ENCODE measurements at regions not wholly inside any gene's neighbourhood (a gene's known extent, or its start where the extent isn't known, plus 50 kb on each side); places are given as distances from the start of the nearest gene placed in this dataset.
A peak's percentile ranks its signal among the peaks of the same experiment; 100 is the strongest.

DNA sequence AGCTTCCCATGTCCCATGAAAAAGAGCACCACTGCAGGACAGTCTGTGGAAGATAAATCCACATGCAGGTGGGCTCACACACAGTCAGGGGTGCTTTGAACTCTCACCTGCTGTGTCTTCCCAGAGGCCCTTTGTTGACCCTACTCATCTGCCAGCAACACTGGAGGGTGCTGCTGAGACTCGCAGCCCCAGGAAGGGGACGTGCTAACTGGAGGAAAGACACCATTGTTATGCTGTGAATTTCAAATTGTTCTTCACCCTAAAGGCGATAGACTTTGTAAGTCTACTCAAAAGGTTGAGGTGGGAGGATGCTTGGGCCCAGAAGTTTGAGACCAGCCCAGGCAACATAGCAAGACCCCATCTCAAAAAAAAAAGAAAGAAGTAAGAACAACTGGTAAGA, 107.3 kb upstream of the SERP2 start:
- Histone ChIP-seq H3K9me3 (ENCODE audit: control insufficient read depth in 2 of 2, low read length in 2 of 2) (no peaks in the 10 kb centered on the region), H3K27me3 (ENCODE audit: control insufficient read depth in 2 of 2, insufficient read depth in 2 of 2, low read length in 2 of 2) (no peaks in the 10 kb centered on the region), H3K4me1 (ENCODE audit: control insufficient read depth in 2 of 2, insufficient read depth in 2 of 2, low read length in 2 of 2) (no peaks in the 10 kb centered on the region)

DNA sequence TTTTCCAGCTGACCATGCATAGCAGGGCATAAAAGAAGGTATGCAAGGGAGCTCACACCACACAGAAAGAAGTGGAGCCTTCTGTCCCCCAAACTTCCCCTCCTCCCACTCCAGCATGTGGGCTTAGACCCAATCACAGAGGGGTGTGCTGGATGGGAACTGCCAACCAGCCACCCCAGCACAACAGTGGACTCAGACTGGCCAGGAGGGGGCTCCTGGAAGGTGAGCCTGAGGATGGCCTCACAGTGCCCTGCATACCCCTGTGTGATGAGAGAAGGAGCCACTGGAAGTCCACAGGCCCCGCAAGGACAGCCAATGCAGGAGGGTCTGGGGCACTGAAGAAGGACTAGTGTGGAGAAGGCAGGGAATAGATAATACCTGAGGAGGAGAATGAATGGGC, 106.9 kb upstream of the SERP2 start:
- no peak overlapping the region for H3K27ac ChIP-seq (ENCODE audit: low read depth in 2 of 2, low read length in 2 of 2)
- H3K4me3 ChIP-seq (ENCODE audit: low read length in 2 of 2): no peak overlapping the region
- no peaks in the 10 kb centered on the region for H3K4me1 ChIP-seq (ENCODE audit: control insufficient read depth in 2 of 2, insufficient read depth in 2 of 2, low read length in 2 of 2)
- H3K9me3 ChIP-seq (ENCODE audit: control insufficient read depth in 2 of 2, low read length in 2 of 2): no peaks in the 10 kb centered on the region
- H3K27me3 ChIP-seq (ENCODE audit: control insufficient read depth in 2 of 2, insufficient read depth in 2 of 2, low read length in 2 of 2): no peaks in the 10 kb centered on the region
- H3K36me3 ChIP-seq (ENCODE audit: control insufficient read depth in 2 of 2, insufficient read depth in 2 of 2, low read length in 2 of 2): no peaks in the 10 kb centered on the region
- H3K9ac ChIP-seq (ENCODE audit: low read depth in 1 of 2, low read length in 2 of 2): no peak overlapping the region

More for the DNA sequence above, 107.3 kb upstream of the SERP2 start:
- Histone ChIP-seq H3K9ac (ENCODE audit: low read depth in 1 of 2, low read length in 2 of 2) (no peak overlapping the region), H3K36me3 (ENCODE audit: control insufficient read depth in 2 of 2, insufficient read depth in 2 of 2, low read length in 2 of 2) (no peaks in the 10 kb centered on the region), H3K4me3 (ENCODE audit: low read length in 2 of 2) (no peak overlapping the region), H3K27ac (ENCODE audit: low read depth in 2 of 2, low read length in 2 of 2) (no peak overlapping the region)

DNA sequence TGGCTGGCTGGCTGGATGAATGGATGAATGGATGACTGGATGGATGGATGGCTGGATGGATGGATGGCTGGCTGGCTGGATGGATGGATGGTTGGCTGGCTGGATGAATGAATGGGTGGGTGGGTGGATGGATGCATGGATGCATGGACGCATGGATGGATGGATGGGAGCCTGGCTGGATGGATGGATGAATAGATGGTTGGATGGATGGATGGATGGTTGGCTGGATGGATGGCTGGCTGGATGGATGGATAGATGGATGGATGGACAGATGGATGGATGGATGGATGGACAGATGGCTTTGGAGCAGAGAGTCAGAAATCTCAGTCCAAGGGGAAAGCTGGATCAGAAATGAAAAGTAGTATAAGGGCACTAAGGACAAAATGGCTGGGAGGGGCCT, 106.4 kb upstream of the SERP2 start:
- Histone ChIP-seq H3K4me3 (ENCODE audit: low read length in 2 of 2) (no peak overlapping the region), H3K9ac (ENCODE audit: low read depth in 1 of 2, low read length in 2 of 2) (no peak overlapping the region), H3K9me3 (ENCODE audit: control insufficient read depth in 2 of 2, low read length in 2 of 2) (no peaks in the 10 kb centered on the region), H3K27me3 (ENCODE audit: control insufficient read depth in 2 of 2, insufficient read depth in 2 of 2, low read length in 2 of 2) (no peaks in the 10 kb centered on the region), H3K4me1 (ENCODE audit: control insufficient read depth in 2 of 2, insufficient read depth in 2 of 2, low read length in 2 of 2) (no peaks in the 10 kb centered on the region), H3K36me3 (ENCODE audit: control insufficient read depth in 2 of 2, insufficient read depth in 2 of 2, low read length in 2 of 2) (no peaks in the 10 kb centered on the region), H3K27ac (ENCODE audit: low read depth in 2 of 2, low read length in 2 of 2) (no peak overlapping the region)

DNA sequence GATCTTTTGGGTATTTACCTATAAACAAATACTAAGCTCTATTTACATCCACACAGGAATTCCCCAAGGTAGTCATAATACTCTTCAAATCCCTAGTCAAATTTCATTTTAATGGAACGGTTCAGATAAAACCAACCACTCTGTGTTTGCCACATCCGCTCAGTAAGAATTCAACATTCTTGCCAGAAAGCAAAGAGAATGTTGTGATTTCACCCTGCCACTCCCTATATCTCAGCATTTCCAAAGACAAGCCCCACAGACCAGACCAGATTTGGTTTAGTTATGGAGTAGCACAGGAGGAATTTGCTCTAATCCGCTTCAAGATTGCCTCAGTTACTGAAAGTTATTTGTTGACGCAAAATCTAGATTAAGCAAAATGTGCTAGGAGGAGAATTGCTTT, 105.6 kb upstream of the SERP2 start:
- Histone ChIP-seq H3K4me1 (ENCODE audit: control insufficient read depth in 2 of 2, insufficient read depth in 2 of 2, low read length in 2 of 2) (no peaks in the 10 kb centered on the region), H3K9ac (ENCODE audit: low read depth in 1 of 2, low read length in 2 of 2) (no peak overlapping the region), H3K27me3 (ENCODE audit: control insufficient read depth in 2 of 2, insufficient read depth in 2 of 2, low read length in 2 of 2) (no peaks in the 10 kb centered on the region), H3K4me3 (ENCODE audit: low read length in 2 of 2) (no peak overlapping the region), H3K9me3 (ENCODE audit: control insufficient read depth in 2 of 2, low read length in 2 of 2) (no peaks in the 10 kb centered on the region), H3K27ac (ENCODE audit: low read depth in 2 of 2, low read length in 2 of 2) (no peak overlapping the region), H3K36me3 (ENCODE audit: control insufficient read depth in 2 of 2, insufficient read depth in 2 of 2, low read length in 2 of 2) (no peaks in the 10 kb centered on the region)

DNA sequence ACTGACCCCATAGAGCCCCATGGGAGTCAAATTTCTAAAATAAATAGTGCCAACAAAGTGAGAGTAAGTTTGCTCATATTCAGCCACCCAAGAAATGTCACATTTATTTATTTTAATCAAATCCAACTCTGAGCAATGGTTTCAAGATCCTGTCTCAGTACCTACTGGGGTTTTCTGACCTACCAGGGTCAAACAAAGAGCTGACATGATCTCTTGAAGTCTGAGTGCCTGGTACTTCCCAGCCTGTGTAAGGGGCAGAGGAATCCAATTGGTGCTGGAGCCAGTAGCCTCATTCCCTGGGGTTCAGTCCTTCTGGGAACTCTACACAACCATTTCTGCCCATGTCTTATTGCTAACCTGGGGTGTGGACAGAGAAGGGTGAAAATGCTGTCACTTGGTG, 104.6 kb upstream of the SERP2 start:
- H3K9ac ChIP-seq (ENCODE audit: low read depth in 1 of 2, low read length in 2 of 2): no peak overlapping the region
- H3K4me3 ChIP-seq (ENCODE audit: low read length in 2 of 2): no peak overlapping the region
- no peaks in the 10 kb centered on the region for H3K27me3 ChIP-seq (ENCODE audit: control insufficient read depth in 2 of 2, insufficient read depth in 2 of 2, low read length in 2 of 2)
- H3K36me3 ChIP-seq (ENCODE audit: control insufficient read depth in 2 of 2, insufficient read depth in 2 of 2, low read length in 2 of 2): no peaks in the 10 kb centered on the region
- peaks cover 1 to 2% of the 10 kb centered on the region in 2 donors for H3K4me1 ChIP-seq (ENCODE audit: control insufficient read depth in 2 of 2, insufficient read depth in 2 of 2, low read length in 2 of 2)
- no peak overlapping the region for H3K27ac ChIP-seq (ENCODE audit: low read depth in 2 of 2, low read length in 2 of 2)
- no peaks in the 10 kb centered on the region for H3K9me3 ChIP-seq (ENCODE audit: control insufficient read depth in 2 of 2, low read length in 2 of 2)

DNA sequence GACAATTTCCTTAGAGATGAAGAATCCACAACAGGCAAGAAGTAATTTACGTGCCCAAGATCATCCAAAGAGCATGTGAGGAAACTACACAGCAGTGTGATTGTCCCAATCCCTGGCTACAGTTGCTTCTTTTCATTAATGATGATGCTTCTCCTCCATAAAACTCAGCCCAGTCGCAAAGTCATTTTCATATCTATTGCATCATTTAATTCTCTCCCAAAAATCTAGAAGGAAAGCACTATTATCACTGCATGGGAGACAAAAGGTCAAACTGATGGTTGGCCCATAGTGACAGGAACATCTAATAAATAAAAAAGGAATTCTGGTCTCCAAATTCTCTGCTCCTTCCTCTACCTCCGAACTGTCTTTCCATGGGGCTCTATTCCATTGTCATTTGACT, 103.5 kb upstream of the SERP2 start:
- no peaks in the 10 kb centered on the region for H3K9me3 ChIP-seq (ENCODE audit: control insufficient read depth in 2 of 2, low read length in 2 of 2)
- no peak overlapping the region for H3K9ac ChIP-seq (ENCODE audit: low read depth in 1 of 2, low read length in 2 of 2)
- H3K4me1 ChIP-seq (ENCODE audit: control insufficient read depth in 2 of 2, insufficient read depth in 2 of 2, low read length in 2 of 2): peaks cover 4 to 5% of the 10 kb centered on the region in 2 donors
- H3K4me3 ChIP-seq (ENCODE audit: low read length in 2 of 2): no peak overlapping the region
- no peaks in the 10 kb centered on the region for H3K36me3 ChIP-seq (ENCODE audit: control insufficient read depth in 2 of 2, insufficient read depth in 2 of 2, low read length in 2 of 2)
- H3K27me3 ChIP-seq (ENCODE audit: control insufficient read depth in 2 of 2, insufficient read depth in 2 of 2, low read length in 2 of 2): no peaks in the 10 kb centered on the region
- no peak overlapping the region for H3K27ac ChIP-seq (ENCODE audit: low read depth in 2 of 2, low read length in 2 of 2)

DNA sequence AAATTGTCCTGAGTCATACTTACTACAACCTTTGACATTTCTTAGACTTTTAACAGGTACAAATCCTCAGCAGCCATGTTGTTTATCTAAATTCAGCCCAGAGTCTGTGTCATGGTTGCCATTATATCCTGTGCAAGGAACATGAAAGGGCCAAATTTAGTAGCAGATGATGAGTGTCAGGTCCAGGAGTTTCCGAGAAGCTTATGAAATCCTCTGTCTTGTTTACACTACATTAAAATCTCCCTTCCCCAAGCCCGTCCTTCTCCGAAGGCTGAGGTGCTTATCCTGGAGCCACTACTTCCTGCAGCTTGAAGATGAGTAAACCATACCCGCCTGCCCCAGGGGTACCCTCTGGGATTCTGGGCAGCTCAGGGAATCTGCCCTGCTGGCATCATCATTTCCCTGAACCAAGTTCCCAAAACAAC, 102.6 kb upstream of the SERP2 start:
- no peak overlapping the region for H3K9ac ChIP-seq (ENCODE audit: low read depth in 1 of 2, low read length in 2 of 2)

DNA sequence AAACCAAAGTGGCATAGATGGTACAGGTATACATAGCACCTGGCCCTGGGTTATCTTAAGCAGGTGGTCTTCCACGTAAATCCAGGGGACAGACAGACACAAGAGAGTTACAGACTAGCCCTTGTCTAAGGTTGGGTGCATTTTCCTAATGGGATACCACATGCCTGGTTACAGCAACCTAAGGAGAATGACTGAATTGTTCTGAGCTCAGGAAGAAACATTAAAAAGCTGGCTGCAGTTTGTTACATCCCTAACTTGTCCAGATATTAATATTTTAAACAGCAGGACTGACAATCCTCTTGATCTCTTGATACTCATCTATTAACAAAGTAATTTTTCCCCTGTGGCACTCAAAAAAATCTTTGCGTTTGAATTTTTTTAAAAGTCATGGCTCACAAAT, 102.2 kb upstream of the SERP2 start:
- Histone ChIP-seq H3K9me3 (ENCODE audit: control insufficient read depth in 2 of 2, low read length in 2 of 2) (no peaks in the 10 kb centered on the region), H3K36me3 (ENCODE audit: control insufficient read depth in 2 of 2, insufficient read depth in 2 of 2, low read length in 2 of 2) (no peaks in the 10 kb centered on the region), H3K4me3 (ENCODE audit: low read length in 2 of 2) (no peak overlapping the region), H3K4me1 (ENCODE audit: control insufficient read depth in 2 of 2, insufficient read depth in 2 of 2, low read length in 2 of 2) (peaks cover 4 to 5% of the 10 kb centered on the region in 2 donors), H3K9ac (ENCODE audit: low read depth in 1 of 2, low read length in 2 of 2) (no peak overlapping the region), H3K27ac (ENCODE audit: low read depth in 2 of 2, low read length in 2 of 2) (peak overlapping the region; percentile 15 to 20), H3K27me3 (ENCODE audit: control insufficient read depth in 2 of 2, insufficient read depth in 2 of 2, low read length in 2 of 2) (no peaks in the 10 kb centered on the region)

More for the DNA sequence above, 102.6 kb upstream of the SERP2 start:
- Histone ChIP-seq H3K27me3 (ENCODE audit: control insufficient read depth in 2 of 2, insufficient read depth in 2 of 2, low read length in 2 of 2) (no peaks in the 10 kb centered on the region), H3K4me3 (ENCODE audit: low read length in 2 of 2) (no peak overlapping the region), H3K36me3 (ENCODE audit: control insufficient read depth in 2 of 2, insufficient read depth in 2 of 2, low read length in 2 of 2) (no peaks in the 10 kb centered on the region), H3K27ac (ENCODE audit: low read depth in 2 of 2, low read length in 2 of 2) (peak overlapping the region; percentile 15 to 20), H3K9me3 (ENCODE audit: control insufficient read depth in 2 of 2, low read length in 2 of 2) (no peaks in the 10 kb centered on the region), H3K4me1 (ENCODE audit: control insufficient read depth in 2 of 2, insufficient read depth in 2 of 2, low read length in 2 of 2) (peaks cover 4 to 5% of the 10 kb centered on the region in 2 donors)

DNA sequence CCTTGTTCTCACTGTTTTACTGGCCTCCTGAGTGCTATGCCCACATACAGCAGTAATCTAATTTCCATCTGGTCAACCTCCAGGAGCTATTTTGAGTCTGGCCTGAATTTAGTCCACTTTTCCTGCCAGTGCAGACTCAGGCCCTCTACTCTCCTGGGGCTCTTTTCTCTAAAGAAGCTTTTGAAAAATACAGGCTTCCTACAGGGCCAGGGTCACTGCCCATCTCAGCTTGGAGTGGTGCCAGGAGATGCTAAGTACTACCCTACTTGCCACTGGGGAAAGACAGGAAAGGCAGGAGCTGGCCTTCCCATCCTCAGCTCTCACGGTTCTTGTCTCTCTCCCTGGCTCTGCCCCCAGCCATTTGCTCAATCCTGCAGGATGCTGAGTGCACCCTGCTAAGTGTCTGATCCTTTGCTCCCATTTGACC, 101.7 kb upstream of the SERP2 start:
- peaks cover 4 to 5% of the 10 kb centered on the region in 2 donors for H3K4me1 ChIP-seq (ENCODE audit: control insufficient read depth in 2 of 2, insufficient read depth in 2 of 2, low read length in 2 of 2)
- H3K27ac ChIP-seq (ENCODE audit: low read depth in 2 of 2, low read length in 2 of 2): peak overlapping the region in 1 of 2 donors; percentile 4
- no peaks in the 10 kb centered on the region for H3K36me3 ChIP-seq (ENCODE audit: control insufficient read depth in 2 of 2, insufficient read depth in 2 of 2, low read length in 2 of 2)
- H3K9ac ChIP-seq (ENCODE audit: low read depth in 1 of 2, low read length in 2 of 2): no peak overlapping the region
- H3K4me3 ChIP-seq (ENCODE audit: low read length in 2 of 2): no peak overlapping the region
- no peaks in the 10 kb centered on the region for H3K9me3 ChIP-seq (ENCODE audit: control insufficient read depth in 2 of 2, low read length in 2 of 2)
- no peaks in the 10 kb centered on the region for H3K27me3 ChIP-seq (ENCODE audit: control insufficient read depth in 2 of 2, insufficient read depth in 2 of 2, low read length in 2 of 2)

DNA sequence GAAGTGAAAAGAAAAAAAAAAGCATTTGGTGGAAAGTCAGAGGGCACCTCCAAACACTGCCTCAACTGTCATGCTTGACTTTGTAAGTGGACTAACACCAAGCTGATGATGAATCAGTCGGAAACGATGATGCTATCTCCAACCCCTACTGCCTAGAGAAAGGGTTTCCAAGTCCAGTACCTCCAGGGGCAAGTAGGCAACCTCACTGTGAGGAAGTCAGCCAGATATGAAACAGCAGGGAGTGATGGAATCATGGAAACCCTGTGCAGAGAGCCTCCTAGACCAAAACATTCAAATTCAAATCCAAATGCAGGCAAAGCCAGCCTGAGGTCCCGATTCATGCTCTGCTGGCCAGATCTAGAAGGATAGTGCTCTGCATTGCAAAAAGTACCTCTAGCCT, 100.9 kb upstream of the SERP2 start:
- no peak overlapping the region for H3K27ac ChIP-seq (ENCODE audit: low read depth in 2 of 2, low read length in 2 of 2)
- no peaks in the 10 kb centered on the region for H3K9me3 ChIP-seq (ENCODE audit: control insufficient read depth in 2 of 2, low read length in 2 of 2)
- H3K36me3 ChIP-seq (ENCODE audit: control insufficient read depth in 2 of 2, insufficient read depth in 2 of 2, low read length in 2 of 2): no peaks in the 10 kb centered on the region
- H3K4me1 ChIP-seq (ENCODE audit: control insufficient read depth in 2 of 2, insufficient read depth in 2 of 2, low read length in 2 of 2): peaks cover 4 to 5% of the 10 kb centered on the region in 2 donors
- no peak overlapping the region for H3K4me3 ChIP-seq (ENCODE audit: low read length in 2 of 2)
- H3K27me3 ChIP-seq (ENCODE audit: control insufficient read depth in 2 of 2, insufficient read depth in 2 of 2, low read length in 2 of 2): no peaks in the 10 kb centered on the region
- no peak overlapping the region for H3K9ac ChIP-seq (ENCODE audit: low read depth in 1 of 2, low read length in 2 of 2)

DNA sequence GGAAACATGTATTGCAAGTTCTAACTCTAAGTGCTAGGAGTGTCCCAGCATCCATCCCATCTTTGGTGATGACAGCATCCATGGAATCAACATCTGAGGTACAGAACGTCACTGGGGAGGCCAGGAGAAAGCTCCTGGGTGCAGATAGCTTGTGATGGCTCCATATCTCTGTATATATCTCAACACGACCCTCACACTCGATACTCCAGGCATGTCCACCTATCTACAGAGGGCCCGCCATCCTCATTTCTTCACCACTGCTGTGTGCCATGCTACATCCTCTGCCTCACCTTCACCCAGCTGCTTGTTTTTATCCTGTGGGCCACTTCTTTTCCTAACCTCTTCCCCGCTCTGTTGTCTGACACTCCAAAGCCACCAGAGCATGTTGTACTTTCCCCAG, 100.4 kb upstream of the SERP2 start:
- no peak overlapping the region for H3K4me3 ChIP-seq (ENCODE audit: low read length in 2 of 2)
- H3K9me3 ChIP-seq (ENCODE audit: control insufficient read depth in 2 of 2, low read length in 2 of 2): no peaks in the 10 kb centered on the region
- H3K36me3 ChIP-seq (ENCODE audit: control insufficient read depth in 2 of 2, insufficient read depth in 2 of 2, low read length in 2 of 2): no peaks in the 10 kb centered on the region
- no peak overlapping the region for H3K27ac ChIP-seq (ENCODE audit: low read depth in 2 of 2, low read length in 2 of 2)
- peaks cover 4 to 5% of the 10 kb centered on the region in 2 donors for H3K4me1 ChIP-seq (ENCODE audit: control insufficient read depth in 2 of 2, insufficient read depth in 2 of 2, low read length in 2 of 2)
- H3K27me3 ChIP-seq (ENCODE audit: control insufficient read depth in 2 of 2, insufficient read depth in 2 of 2, low read length in 2 of 2): no peaks in the 10 kb centered on the region
- no peak overlapping the region for H3K9ac ChIP-seq (ENCODE audit: low read depth in 1 of 2, low read length in 2 of 2)
